Osteocyte (in vitro differentiated cells): ENCODE measurements at regions not wholly inside any gene's neighbourhood (a gene's known extent, or its start where the extent isn't known, plus 50 kb on each side); places are given as distances from the start of the nearest gene placed in this dataset.

Source experiments
- DNase-seq: peaks from one replicate; pipeline ENCODE4 v3.0.0; 2021; ENCODE audit warnings: mixed read lengths; ENCODE audit not compliant: unreplicated experiment; ENCODE audit errors: extremely low spot score
- H3K27ac Mint-ChIP-seq: one replicate; pipeline ENCODE4 v1.8.0; 2021; ENCODE audit warnings: mild to moderate bottlenecking, mixed read lengths; ENCODE audit not compliant: unreplicated experiment
- H3K27me3 Mint-ChIP-seq: one replicate; pipeline ENCODE4 v1.8.0; 2021; ENCODE audit warnings: mixed read lengths; ENCODE audit not compliant: unreplicated experiment
- H3K36me3 Mint-ChIP-seq: one replicate; pipeline ENCODE4 v1.8.0; 2021; ENCODE audit warnings: mixed read lengths; ENCODE audit not compliant: unreplicated experiment
- H3K4me1 Mint-ChIP-seq: one replicate; pipeline ENCODE4 v1.8.0; 2021; ENCODE audit warnings: mixed read lengths; ENCODE audit not compliant: unreplicated experiment
- H3K4me3 Mint-ChIP-seq: one replicate; pipeline ENCODE4 v1.8.0; 2021; ENCODE audit warnings: mild to moderate bottlenecking, moderate library complexity, mixed read lengths; ENCODE audit not compliant: unreplicated experiment
- H3K9me3 Mint-ChIP-seq: one replicate; pipeline ENCODE4 v1.8.0; 2021; ENCODE audit warnings: mixed read lengths; ENCODE audit not compliant: unreplicated experiment
- TF ChIP-seq, protein P1 (sequence below): fragments of 200-600 bp; sonication (generic); IDR thresholded peaks from 2 replicates; pipeline ENCODE4 v1.5.0; 2021; ENCODE audit warnings: antibody characterized with exemption, mild to moderate bottlenecking, moderate library complexity

DNA sequence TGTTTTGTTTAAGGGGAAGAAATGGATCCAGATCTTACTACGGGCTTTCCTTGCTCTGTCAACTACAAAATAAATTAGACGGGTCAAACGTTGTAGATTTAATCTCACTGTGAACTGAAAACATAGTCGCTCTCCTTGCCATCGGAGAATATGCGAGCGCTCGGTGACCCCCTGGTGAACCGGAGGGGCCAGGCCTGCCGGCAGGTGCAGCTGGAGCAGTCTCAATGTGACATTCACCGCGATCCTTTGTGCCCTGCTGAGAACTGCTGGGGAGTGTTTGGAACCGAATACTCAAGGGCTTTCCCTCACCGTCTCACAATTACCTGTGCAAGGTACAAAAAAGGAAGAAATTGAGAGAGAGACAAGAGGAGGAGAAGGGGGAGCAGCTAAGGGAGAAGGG lies 174.1 kb upstream of the GPR26 start:
- no peaks in the 10 kb centered on the region for H3K27me3 Mint-ChIP-seq

GRCh38 chr10:123494301-123494808 lies 171.8 kb upstream of the GPR26 start:
- Mint-ChIP-seq H3K4me1 (no peaks in the 10 kb centered on the region), H3K27me3 (no peaks in the 10 kb centered on the region)

More for the DNA sequence above, 174.1 kb upstream of the GPR26 start:
- peaks cover 19% of the 10 kb centered on the region for H3K9me3 Mint-ChIP-seq
- H3K36me3 Mint-ChIP-seq: no peaks in the 10 kb centered on the region
- no peak overlapping the region for H3K4me3 Mint-ChIP-seq
- no peak for DNase-seq
- TF ChIP-seq, protein P1, sequence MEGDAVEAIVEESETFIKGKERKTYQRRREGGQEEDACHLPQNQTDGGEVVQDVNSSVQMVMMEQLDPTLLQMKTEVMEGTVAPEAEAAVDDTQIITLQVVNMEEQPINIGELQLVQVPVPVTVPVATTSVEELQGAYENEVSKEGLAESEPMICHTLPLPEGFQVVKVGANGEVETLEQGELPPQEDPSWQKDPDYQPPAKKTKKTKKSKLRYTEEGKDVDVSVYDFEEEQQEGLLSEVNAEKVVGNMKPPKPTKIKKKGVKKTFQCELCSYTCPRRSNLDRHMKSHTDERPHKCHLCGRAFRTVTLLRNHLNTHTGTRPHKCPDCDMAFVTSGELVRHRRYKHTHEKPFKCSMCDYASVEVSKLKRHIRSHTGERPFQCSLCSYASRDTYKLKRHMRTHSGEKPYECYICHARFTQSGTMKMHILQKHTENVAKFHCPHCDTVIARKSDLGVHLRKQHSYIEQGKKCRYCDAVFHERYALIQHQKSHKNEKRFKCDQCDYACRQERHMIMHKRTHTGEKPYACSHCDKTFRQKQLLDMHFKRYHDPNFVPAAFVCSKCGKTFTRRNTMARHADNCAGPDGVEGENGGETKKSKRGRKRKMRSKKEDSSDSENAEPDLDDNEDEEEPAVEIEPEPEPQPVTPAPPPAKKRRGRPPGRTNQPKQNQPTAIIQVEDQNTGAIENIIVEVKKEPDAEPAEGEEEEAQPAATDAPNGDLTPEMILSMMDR: no peak
- H3K27ac Mint-ChIP-seq: no peak overlapping the region
- H3K4me1 Mint-ChIP-seq: no peaks in the 10 kb centered on the region

DNA sequence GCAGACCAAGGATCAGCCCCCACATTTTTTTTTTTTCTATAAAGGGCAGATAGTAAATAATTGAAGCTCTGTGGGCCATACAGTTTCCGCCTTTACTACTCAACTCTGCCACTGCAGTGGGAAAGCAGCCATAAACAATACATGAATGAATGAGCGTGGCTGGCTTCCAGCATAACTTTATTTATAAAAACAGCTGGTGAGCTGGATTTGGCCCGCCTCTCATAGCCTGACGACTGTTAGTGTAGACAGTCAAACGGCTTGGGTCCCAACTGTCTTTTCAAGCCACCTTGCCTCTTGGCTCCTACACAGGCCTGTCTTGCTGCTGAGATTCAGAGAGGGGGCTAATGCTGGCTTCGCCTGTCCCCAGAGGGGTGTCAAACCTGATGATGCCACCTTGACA lies 169.8 kb upstream of the GPR26 start:
- Mint-ChIP-seq H3K27ac (no peak overlapping the region), H3K4me3 (no peak overlapping the region), H3K36me3 (no peaks in the 10 kb centered on the region), H3K9me3 (peaks cover 19% of the 10 kb centered on the region), H3K27me3 (no peaks in the 10 kb centered on the region), H3K4me1 (no peaks in the 10 kb centered on the region)
- TF ChIP-seq, protein P1: no peak
- DNase-seq: no peak

More at GRCh38 chr10:123494301-123494808, 171.8 kb upstream of the GPR26 start:
- Mint-ChIP-seq H3K27ac (no peak overlapping the region), H3K36me3 (no peaks in the 10 kb centered on the region), H3K9me3 (peaks cover 19% of the 10 kb centered on the region), H3K4me3 (no peak overlapping the region)
- TF ChIP-seq, protein P1: no peak
- no peak for DNase-seq

GRCh38 chr10:123496996-123497660 lies 169.0 kb upstream of the GPR26 start:
- H3K27me3 Mint-ChIP-seq: no peaks in the 10 kb centered on the region
- TF ChIP-seq, protein P1: no peak
- no peak overlapping the region for H3K4me3 Mint-ChIP-seq
- no peak for DNase-seq
- peaks cover 16% of the 10 kb centered on the region for H3K9me3 Mint-ChIP-seq
- no peaks in the 10 kb centered on the region for H3K36me3 Mint-ChIP-seq
- H3K27ac Mint-ChIP-seq: no peak overlapping the region
- H3K4me1 Mint-ChIP-seq: no peaks in the 10 kb centered on the region

DNA sequence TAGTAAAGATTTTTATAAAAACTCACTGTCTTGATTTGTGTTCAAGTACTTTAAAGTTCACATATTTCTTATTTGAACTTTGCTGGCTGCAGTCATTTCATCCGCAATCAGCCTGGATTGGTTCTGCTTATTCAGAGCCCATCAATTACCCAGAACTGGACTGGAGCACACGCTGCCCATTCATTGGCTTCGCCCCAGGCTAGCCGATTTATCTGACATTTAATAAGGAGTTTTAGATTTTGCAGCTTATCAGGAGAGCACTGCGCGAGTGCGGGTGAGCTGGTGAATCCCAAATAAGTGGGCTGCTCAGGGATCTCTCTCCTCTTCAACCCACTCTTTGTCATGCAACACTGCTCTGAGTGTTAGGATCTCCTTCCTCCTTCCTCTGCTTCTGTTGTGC lies 166.0 kb upstream of the GPR26 start:
- no peak overlapping the region for H3K4me3 Mint-ChIP-seq
- TF ChIP-seq, protein P1: no peak
- no peaks in the 10 kb centered on the region for H3K27me3 Mint-ChIP-seq
- no peaks in the 10 kb centered on the region for H3K4me1 Mint-ChIP-seq
- H3K9me3 Mint-ChIP-seq: peaks cover 12% of the 10 kb centered on the region
- H3K27ac Mint-ChIP-seq: no peak overlapping the region
- DNase-seq: no peak
- H3K36me3 Mint-ChIP-seq: no peaks in the 10 kb centered on the region
